GM23248 (cell line): ENCODE measurements at regions not wholly inside any gene's neighbourhood (a gene's known extent, or its start where the extent isn't known, plus 50 kb on each side); places are given as distances from the start of the nearest gene placed in this dataset.

Experiments used
- DNase-seq: peaks from one replicate; pipeline ENCODE4 v3.0.0-alpha.2; 2015
- H2AFZ ChIP-seq: fragments of 200-600 bp; sonication (generic); 2 replicates; pipeline ENCODE4 v1.6.1; 2016; ENCODE audit warnings: antibody characterized with exemption
- H3F3A ChIP-seq: fragments of 200-600 bp; sonication (generic); 2 replicates; pipeline ENCODE4 v1.6.1; 2016; ENCODE audit warnings: mild to moderate bottlenecking, antibody characterized with exemption, mixed run types; ENCODE audit not compliant: insufficient read depth
- H3K27ac ChIP-seq: fragments of 200-600 bp; sonication (generic); 2 replicates; pipeline ENCODE4 v1.5.1; 2016; ENCODE audit warnings: mild to moderate bottlenecking
- H3K27me3 ChIP-seq: fragments of 200-600 bp; sonication (generic); replicated peaks from 2 replicates; pipeline ENCODE4 v1.6.1; 2016; ENCODE audit warnings: mild to moderate bottlenecking; ENCODE audit not compliant: insufficient read depth
- H3K36me3 ChIP-seq: fragments of 200-600 bp; sonication (generic); 2 replicates; pipeline ENCODE4 v1.6.1; 2016; ENCODE audit warnings: low read depth, mild to moderate bottlenecking
- H3K4me1 ChIP-seq: fragments of 200-600 bp; sonication (generic); 2 replicates; pipeline ENCODE4 v1.6.1; 2016; ENCODE audit warnings: mild to moderate bottlenecking; ENCODE audit not compliant: insufficient read depth
- H3K4me2 ChIP-seq: fragments of 200-600 bp; sonication (generic); one replicate; pipeline ENCODE4 v1.6.1; 2016; ENCODE audit warnings: mild to moderate bottlenecking; ENCODE audit not compliant: unreplicated experiment
- H3K4me3 ChIP-seq: fragments of 200-600 bp; sonication (generic); 2 replicates; pipeline ENCODE4 v1.5.1; 2016; ENCODE audit warnings: mild to moderate bottlenecking
- H3K79me2 ChIP-seq: fragments of 200-600 bp; sonication (generic); 2 replicates; pipeline ENCODE4 v1.6.1; 2016; ENCODE audit warnings: mild to moderate bottlenecking; ENCODE audit not compliant: insufficient read depth
- H3K9ac ChIP-seq: fragments of 200-600 bp; sonication (generic); 2 replicates; pipeline ENCODE4 v1.6.1; 2016; ENCODE audit warnings: mild to moderate bottlenecking
- H3K9me2 ChIP-seq: fragments of 200-600 bp; sonication (generic); 2 replicates; pipeline ENCODE4 v1.6.1; 2016; ENCODE audit warnings: mixed run types, mild to moderate bottlenecking, moderate library complexity; ENCODE audit not compliant: insufficient read depth
- H3K9me3 ChIP-seq: fragments of 200-600 bp; sonication (generic); one replicate; pipeline ENCODE4 v1.6.1; 2017; ENCODE audit warnings: low read depth
- H4K20me1 ChIP-seq: fragments of 200-600 bp; sonication (generic); 2 replicates; pipeline ENCODE4 v1.6.0; 2016; ENCODE audit not compliant: insufficient read depth
- EZH2 ChIP-seq: fragments of 200-600 bp; sonication (generic); IDR thresholded peaks from 2 replicates; pipeline ENCODE4 v1.6.1; 2018; ENCODE audit warnings: antibody characterized with exemption, mild to moderate bottlenecking; ENCODE audit not compliant: insufficient read depth, poor library complexity, severe bottlenecking
- EZH2phosphoT487 ChIP-seq: fragments of 200-600 bp; sonication (generic); IDR thresholded peaks from 2 replicates; pipeline ENCODE4 v1.6.1; 2018; ENCODE audit warnings: antibody characterized with exemption, moderate library complexity, mild to moderate bottlenecking, low read depth; ENCODE audit not compliant: insufficient read depth
- WGBS, 2 experiments: methylation state at CpG; one replicate each; pipeline ENCODE4 v1.1.6; 2015 to 2017; ENCODE audit warnings: low lambda C conversion rate in 2 of 2, low coverage in 1 of 2; ENCODE audit errors: missing lambda C conversion rate in 2 of 2; 5-methylcytosine and 5-hydroxymethylcytosine counted together
- in situ Hi-C: fragments of 300-500 bp; cut with MboI; formaldehyde crosslinking; loops from 2 replicates; pipeline ENCODE4 v1.15.0; 2020

DNA sequence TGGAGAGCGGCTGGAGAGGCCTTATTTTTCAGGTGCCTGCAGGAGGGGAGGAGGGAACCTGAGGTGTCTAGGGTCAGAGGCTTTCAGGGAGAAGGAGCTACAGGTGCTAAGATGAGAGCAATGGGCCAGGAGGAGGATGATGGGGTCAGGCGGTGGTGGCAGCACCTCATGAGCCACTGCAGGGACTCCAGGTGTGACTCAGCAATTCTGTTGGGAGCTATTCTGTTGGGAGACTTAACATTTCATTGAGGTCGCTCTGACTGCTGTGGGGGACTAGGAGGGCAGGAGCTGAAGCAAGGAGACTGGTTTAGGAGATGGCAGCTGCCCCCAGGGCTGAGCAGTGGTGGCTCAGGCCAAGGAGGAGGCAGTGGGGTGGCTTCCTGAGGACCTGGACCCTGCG, 65.0 kb downstream of the CLDN34 start:
- H3K4me3 ChIP-seq: no peak overlapping the region
- H3K9me3 ChIP-seq: no peaks in the 10 kb centered on the region

GRCh38 chrX:10033375-10034007, 66.3 kb downstream of the CLDN34 start:
- Histone ChIP-seq H3K4me2 (no peak overlapping the region), H3K36me3 (no peaks in the 10 kb centered on the region), H3K27me3 (no peaks in the 10 kb centered on the region), H3K9ac (no peak overlapping the region), H3K4me1 (no peaks in the 10 kb centered on the region), H4K20me1 (no peaks in the 10 kb centered on the region), H3K9me3 (no peaks in the 10 kb centered on the region), H2AFZ (no peak overlapping the region), H3K79me2 (peaks cover 69% of the 10 kb centered on the region), H3K27ac (0 out of 2 replicates have a peak overlapping the region, but pooled peaks have one; percentile 12), H3F3A (no peaks in the 10 kb centered on the region), H3K4me3 (no peak overlapping the region), H3K9me2 (no peaks in the 10 kb centered on the region)
- no peak for TF ChIP-seq EZH2phosphoT487
- TF ChIP-seq EZH2: no peak
- in situ Hi-C loops: no loop called here
- 89 to 93% methylated on average over 7 of the region's 7 CpGs for WGBS, 2 experiments
- DNase-seq: peak; percentile 50

More for the DNA sequence above, 65.0 kb downstream of the CLDN34 start:
- Histone ChIP-seq H3K79me2 (peaks cover 73% of the 10 kb centered on the region), H3K9me2 (no peaks in the 10 kb centered on the region), H3F3A (no peaks in the 10 kb centered on the region), H3K4me2 (no peak overlapping the region), H2AFZ (no peak overlapping the region), H3K4me1 (no peaks in the 10 kb centered on the region), H3K27me3 (no peaks in the 10 kb centered on the region), H3K9ac (no peak overlapping the region), H3K27ac (no peak overlapping the region), H3K36me3 (no peaks in the 10 kb centered on the region), H4K20me1 (no peaks in the 10 kb centered on the region)
- no peak for DNase-seq
- in situ Hi-C loops: no loop called here
- TF ChIP-seq EZH2 (no peak), EZH2phosphoT487 (no peak)
- WGBS, 2 experiments: 94 to 97% methylated on average over 3 of the region's 4 CpGs

DNA sequence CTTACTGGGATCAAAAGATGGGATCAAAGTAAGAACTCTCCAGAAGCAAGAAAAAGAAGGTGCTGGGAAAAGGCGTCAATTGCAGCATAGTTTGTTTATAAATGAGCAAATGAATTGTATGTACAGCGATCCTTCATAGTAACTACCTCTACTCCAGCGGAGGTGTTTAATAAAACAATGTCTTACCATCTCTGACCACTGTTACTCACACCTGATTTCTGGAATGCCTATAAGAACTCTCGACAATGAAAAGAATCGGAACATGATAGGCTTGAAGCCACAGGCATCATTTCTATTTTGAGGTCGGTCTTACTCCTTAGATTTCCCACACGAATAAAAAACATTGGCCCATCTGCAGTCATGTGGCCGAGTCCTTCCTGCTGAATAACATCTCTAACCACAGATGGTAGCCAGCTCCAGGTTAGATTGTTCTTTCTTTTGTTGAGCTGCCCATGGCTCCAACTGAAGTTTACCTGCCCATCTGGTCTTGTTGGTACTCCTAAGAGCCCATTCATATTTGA, 67.6 kb downstream of the CLDN34 start:
- Histone ChIP-seq H3K4me2 (no peak overlapping the region), H3K79me2 (peaks cover 74% of the 10 kb centered on the region), H3K36me3 (no peaks in the 10 kb centered on the region), H3F3A (no peaks in the 10 kb centered on the region), H4K20me1 (no peaks in the 10 kb centered on the region), H3K9me2 (no peaks in the 10 kb centered on the region), H3K4me1 (0 out of 2 replicates have a peak, but pooled peaks cover 6% of the 10 kb centered on the region), H3K27me3 (no peaks in the 10 kb centered on the region), H3K9ac (no peak overlapping the region), H3K27ac (no peak overlapping the region), H3K4me3 (no peak overlapping the region), H2AFZ (no peak overlapping the region), H3K9me3 (no peaks in the 10 kb centered on the region)
- 95 to 98% methylated on average over 8 of the region's 8 CpGs for WGBS, 2 experiments
- TF ChIP-seq EZH2: no peak
- TF ChIP-seq EZH2phosphoT487: no peak
- in situ Hi-C loops: no loop called here
- DNase-seq: no peak

DNA sequence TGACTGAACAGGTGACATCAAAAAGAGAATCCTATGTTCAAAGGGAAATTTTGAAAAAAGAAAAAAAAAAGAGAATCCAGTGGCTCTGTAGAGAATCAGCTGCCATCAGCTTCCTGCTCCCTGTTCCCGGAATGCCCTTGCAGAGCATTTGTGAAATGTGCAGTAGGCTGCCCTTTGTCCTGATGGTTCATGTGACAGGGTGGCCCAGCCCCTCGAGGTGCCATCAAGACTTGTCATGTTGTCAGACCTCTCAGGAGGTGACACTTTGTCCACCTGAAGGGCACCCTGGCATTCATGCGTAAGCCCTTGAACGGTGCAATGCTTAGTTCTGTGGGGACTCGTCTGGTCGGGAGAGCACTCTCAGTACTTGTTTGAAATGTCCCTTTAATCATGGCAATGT, 71.4 kb downstream of the CLDN34 start:
- H3K4me3 ChIP-seq: no peak overlapping the region
- H3F3A ChIP-seq: no peaks in the 10 kb centered on the region
- H3K36me3 ChIP-seq: no peaks in the 10 kb centered on the region
- H3K9ac ChIP-seq: no peak overlapping the region
- no peaks in the 10 kb centered on the region for H3K9me2 ChIP-seq
- H3K79me2 ChIP-seq: peaks cover 50% of the 10 kb centered on the region
- no peak overlapping the region for H3K27ac ChIP-seq
- no peaks in the 10 kb centered on the region for H3K9me3 ChIP-seq
- 98 to 100% methylated on average over 5 to 6 of the region's 6 CpGs for WGBS, 2 experiments
- no peak overlapping the region for H3K4me2 ChIP-seq
- 0 out of 2 replicates have a peak, but pooled peaks cover 8% of the 10 kb centered on the region for H3K4me1 ChIP-seq
- H3K27me3 ChIP-seq: no peaks in the 10 kb centered on the region
- H2AFZ ChIP-seq: no peak overlapping the region
- in situ Hi-C loops: no loop called here
- no peaks in the 10 kb centered on the region for H4K20me1 ChIP-seq
- DNase-seq: no peak
- TF ChIP-seq EZH2 (no peak), EZH2phosphoT487 (no peak)
